A172 (cell line): ENCODE measurements at regions not wholly inside any gene's neighbourhood (a gene's known extent, or its start where the extent isn't known, plus 50 kb on each side); places are given as distances from the start of the nearest gene placed in this dataset.

Source experiments
- DNase-seq: peaks from one replicate; pipeline ENCODE4 v3.0.0-alpha.2; 2015; ENCODE audit warnings: low spot score

GRCh38 chr2:152875701-152876695, 157.6 kb downstream of the ARL6IP6 start:
- DNase-seq = no peak

DNA sequence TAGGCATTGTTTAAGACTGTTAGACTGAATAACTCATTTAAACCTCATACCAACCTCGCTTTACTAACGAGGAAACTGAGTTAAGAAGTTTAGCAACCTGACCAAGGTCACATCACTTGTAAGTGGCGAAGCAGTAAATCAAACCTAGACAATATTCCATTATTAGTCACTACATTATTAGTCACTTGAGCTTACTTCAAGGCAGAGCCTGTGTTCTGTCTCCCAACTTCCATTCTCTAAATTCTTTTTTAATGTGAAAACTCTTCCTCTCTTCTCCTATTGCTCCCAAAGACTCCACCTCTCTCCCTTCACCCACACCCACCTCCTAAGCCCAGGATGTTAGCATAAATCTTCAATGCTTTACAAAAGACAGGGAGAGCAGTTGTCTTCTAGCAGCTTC, 156.5 kb downstream of the ARL6IP6 start:
- peak; percentile 29 for DNase-seq

DNA sequence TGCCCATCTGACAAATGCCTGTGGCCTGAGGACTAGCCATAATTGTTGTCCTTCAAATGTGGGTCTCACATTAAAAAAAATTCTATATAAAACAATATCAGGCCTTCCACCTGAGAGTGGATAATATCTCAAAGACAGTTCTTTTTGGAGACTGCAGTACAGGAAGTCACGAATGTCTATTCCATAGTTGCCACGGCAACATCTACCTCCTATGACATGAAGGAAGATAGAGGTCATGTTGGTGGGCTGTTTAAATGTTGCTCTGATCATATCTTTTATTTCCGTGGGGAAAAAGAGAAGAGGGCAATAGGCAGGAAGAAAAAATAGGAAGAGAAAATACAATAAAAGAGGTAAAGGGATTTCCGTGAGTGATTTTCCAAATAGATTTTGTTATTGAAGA, 151.8 kb downstream of the ARL6IP6 start:
- DNase-seq = no peak

- DNase-seq = no peak
These were observed 149.0 kb downstream of the ARL6IP6 start for GRCh38 chr2:152867397-152867796.

GRCh38 chr2:152864601-152865149, 146.3 kb downstream of the ARL6IP6 start:
- DNase-seq = no peak

DNA sequence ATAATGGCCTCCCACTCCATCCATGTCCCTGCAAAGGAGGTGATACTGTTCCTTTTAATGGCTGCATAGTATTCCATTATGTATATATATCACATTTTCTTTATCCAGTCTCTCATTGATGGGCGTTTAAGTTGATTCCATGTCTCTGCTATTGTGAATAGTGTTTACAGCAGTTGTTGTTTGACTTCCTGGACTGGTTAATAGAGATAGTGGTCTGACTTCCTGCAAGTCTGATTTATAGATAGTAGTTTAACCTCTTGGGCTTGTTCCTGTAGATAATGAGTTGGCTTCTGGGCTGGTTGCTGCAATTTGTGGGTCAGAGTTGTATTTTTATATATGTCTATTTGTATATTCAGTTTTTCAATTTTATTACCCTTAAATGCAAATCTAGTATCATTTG, 145.4 kb downstream of the ARL6IP6 start:
- no peak for DNase-seq

DNA sequence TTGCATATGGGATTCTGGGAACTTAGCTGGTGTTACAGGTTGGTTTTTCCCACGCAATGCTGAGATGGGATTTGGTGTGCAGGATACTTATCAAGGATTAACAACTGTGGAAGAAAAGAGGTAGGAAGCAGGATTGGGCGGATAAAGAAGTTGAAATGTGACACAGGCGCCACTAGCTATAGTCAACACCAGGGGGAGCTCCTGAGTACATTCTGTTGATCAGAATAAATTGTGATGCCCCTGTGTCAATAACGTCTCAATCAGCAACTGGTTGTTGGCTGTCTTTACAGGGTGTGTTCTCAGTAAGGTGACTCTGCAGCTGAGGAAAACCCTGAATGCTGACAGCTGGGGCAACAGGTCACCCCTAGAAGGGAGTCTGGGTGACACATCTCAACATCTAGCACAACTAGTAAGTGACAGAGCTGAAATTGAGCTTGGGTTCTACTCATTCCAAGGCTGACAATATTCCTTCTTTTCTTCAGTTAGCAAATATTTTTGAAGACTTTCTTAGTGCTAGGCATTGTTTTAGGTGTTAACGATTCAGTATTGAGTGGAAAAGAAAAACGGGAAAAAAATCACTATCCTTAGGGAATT, 143.0 kb downstream of the ARL6IP6 start:
- peak; percentile 42 for DNase-seq

DNA sequence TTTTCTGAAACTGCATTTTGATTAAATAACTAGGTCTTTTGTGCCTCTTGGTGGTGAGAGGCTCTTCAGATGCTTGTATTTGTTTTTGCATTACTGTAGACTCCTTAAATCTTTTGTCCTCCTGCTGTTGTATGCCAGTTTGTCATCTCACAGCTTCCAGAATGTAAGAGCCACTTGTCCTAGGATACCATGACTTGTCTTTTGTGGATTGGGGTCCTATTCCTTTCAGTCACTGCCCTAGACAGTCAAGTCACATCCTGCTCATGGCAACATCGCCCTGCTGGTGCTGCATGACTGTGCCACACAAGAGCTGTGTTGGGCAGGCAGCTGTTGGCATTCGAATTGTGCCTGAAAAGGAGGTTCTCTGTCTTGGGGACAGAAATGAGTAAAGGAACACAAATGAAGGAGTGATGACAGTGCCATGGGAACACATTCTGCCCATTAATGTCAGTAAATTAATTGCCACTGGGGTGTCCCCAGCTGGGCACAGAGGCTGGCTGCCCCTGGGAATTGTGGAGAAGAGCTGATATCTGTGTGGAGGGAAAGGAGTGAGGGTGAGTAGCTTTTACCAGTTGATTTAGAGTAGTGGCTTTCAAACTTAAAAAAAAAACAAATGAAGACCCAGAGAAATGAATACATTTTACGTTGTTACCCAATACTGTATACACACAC, 140.3 kb downstream of the ARL6IP6 start:
- DNase-seq = no peak

DNA sequence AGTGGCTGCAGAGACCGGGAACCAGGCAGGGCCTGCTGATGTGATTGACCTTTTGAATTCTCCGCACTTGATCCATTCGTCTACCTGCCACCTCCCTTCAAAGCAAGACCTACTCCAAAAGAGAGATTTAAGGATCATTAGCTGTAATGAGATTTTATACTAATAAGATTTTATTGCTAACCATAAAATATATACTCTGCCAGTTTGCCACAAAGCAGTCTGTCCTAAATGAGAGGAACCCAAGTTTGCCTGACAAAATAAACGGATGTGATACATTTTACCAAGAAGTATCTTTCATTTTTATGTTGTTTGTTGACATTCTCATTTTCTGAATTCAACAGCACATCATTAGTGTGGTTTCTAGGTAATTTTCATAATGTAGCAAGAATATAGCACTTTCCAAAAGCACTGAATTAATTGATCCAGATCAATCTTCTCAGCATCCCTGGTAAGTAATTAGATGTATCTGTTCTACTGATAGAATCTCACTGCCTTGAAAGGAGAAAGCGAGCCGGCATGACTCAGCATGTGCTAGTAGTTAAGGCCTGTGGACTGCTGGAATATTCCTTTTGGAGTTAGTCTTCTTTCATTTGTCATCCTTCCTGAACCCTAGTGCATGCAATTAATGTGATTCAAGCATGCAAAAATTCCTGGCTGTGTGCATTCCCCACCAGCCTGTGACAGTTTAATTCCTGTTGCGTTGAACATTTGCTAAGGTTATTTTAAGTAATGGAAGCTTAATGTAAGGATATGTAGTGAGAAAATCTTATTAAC, 128.5 kb downstream of the ARL6IP6 start:
- DNase-seq = peak; percentile 42

GRCh38 chr2:152835674-152836073, 117.3 kb downstream of the ARL6IP6 start:
- DNase-seq = no peak

DNA sequence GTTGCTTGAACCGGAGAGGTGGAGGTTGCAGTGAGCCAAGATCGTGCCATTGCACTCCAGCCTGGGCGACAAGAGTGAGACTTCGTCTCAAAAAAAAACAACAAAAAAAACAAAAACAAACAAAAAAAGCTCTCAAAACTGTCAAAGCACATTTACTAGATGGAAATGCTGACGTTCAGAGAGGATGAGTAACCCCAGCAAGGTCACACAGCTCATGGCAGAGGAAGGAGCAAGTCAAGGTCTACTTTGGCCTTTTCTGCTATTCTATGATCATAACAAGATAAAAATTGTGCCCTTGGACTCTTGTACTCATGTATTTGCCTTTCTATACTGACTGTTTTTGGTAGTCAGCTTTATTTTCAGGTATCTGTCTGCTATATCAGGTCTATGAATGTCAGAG, 109.5 kb downstream of the ARL6IP6 start:
- no peak for DNase-seq

DNA sequence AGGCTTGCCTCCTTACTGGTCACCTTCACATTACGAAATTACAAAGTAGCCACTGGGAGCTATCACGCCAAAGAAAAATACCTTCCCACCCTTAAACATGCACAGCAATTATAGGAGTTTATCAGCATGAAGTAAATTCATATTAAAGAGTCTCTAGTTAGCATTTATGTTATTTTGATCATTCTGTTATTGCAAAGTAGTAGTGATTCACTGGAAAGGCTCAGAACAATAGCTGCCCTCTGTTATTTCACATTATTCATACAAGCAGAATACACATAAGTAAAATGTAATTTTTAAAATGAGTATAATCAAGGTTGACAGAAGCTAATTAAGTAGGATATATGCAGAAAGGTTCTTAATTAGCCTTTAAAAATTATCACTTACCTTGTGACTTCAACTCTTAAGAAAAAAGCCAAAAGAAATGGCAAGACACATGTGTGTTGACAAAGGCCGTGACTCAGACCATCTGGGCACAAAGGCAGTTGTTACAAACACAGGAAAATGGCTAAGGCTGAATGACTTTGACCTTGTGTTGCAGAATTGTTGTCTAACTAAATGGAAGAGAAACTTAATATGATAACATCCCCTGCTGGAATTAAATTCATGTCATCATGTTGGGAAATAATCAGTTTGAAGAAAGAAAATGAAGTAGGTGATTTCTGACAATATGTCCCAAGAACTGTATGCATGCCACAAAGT, 108.3 kb downstream of the ARL6IP6 start:
- DNase-seq = peak; percentile 33

- peak; percentile 51 for DNase-seq
These were observed 107.4 kb downstream of the ARL6IP6 start for GRCh38 chr2:152825834-152826233.

GRCh38 chr2:152823905-152824304, 105.5 kb downstream of the ARL6IP6 start:
- DNase-seq = no peak

GRCh38 chr2:152822676-152823075, 104.3 kb downstream of the ARL6IP6 start:
- DNase-seq = no peak

DNA sequence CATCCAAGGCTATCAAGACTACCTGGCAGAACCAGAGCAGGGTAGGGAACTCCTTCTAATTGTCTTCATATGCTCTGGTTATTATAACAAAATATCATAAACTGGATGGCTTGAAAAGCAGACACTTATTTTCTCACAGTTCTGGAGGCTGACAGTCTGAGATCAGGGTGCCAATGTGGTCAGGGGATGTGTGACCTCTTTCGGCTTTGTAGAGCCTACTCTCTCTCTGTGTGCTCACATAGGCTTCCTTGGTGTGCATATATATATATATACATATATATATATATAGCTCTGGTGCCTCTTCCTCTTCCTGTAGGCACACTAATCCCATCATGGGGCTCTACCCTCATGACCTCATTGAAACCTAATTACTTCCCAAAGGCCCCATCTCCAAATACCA, 101.6 kb downstream of the ARL6IP6 start:
- DNase-seq = no peak

DNA sequence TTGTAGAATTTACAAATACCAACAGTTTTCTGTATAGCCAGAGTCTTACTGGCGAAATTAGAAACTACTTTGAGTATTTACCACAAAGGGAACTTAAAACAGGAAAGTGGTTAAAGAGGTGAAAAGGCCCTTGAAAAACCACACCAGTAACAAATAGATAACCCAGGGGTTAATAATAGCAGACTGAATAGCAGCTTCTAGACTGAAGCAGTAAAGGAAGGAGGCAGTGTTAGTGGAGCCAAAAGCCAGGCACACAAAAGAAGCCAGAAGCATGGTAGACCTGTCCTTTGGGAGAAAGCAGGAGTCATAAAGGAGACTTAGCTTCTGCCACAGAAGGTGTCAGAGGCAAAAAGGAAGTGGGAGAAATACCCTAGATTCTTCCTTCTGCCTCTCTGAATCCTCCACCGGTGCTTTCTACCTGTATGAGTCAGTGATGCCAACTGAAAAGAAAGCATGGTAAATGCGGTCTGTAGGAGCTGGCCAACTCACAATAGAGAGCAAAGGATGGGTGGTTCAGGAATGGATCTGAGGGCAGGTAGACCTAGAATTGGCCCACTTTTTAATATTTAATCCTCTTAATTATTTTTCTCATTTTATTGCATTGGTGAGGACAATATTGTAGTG, 97.3 kb downstream of the ARL6IP6 start:
- DNase-seq = no peak

DNA sequence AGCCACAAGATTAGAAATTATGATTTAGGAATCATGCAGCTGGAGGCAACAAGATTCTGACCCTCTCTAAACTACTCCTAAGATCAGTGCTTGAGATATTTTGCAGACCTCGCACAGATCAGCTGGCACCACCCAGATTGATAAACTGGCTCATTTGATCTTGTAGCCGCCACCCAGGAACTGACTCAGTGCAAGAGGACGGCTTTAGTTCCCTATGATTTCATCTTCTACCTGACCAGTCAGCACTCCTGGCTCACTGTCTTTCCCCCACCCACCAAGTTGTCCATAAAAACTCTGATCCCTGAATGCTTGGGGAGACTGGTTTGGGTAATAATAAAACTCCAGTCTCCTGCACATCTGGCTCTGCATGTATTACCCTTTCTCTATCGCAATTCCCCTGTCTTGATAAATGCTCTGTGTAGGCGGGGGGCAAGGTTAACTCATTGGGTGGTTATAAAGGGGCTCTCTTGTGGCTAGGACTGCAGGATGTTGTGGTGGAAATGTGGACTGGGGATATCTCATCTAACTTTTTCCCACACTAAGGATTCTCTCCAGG, 96.1 kb downstream of the ARL6IP6 start:
- peak; percentile 38 for DNase-seq

DNA sequence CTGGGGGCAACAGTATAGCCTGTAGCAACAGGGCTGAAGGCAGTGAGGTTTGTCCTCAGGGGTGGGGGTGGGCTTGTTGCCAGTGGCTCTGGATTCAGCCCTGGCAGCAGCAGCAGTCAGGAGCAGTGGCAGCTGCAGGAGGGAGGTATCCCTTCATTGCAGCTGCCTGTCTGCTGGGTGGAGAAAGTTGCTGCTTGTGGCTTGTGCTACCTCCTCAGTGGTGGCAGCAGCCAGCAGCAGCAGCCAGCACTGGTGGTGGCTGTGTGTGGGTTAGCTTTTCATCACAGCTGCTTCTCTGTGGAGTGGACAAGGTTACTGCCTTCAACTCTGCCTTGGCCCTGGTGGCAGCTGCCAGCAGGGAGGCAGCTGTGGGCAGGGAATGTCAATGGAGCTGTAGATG, 94.9 kb downstream of the ARL6IP6 start:
- DNase-seq = no peak
